ENCODE measurements at regions not wholly inside any gene's neighbourhood (a gene's known extent, or its start where the extent isn't known, plus 50 kb on each side); places are given as distances from the start of the nearest gene placed in this dataset.
"Not testable (repeated sequence)": the region's sequence is repeated elsewhere in the genome, so short reads cannot be mapped to it uniquely, and the experiment has no call there.

- no peak for TF ChIP-seq POU2F2 (IDR thresholded peaks at IDR 0.05; ENCODE audit: low read depth, low read length)
- no peak for TF ChIP-seq PAX5 (IDR thresholded peaks at IDR 0.05; ENCODE audit: insufficient read depth, low read length, severe bottlenecking)
- TF ChIP-seq POLR2A (IDR thresholded peaks at IDR 0.05; ENCODE audit: low read depth, low read length) = no peak
- TF ChIP-seq POLR2AphosphoS5 (IDR thresholded peaks at IDR 0.05; ENCODE audit: low read depth, low read length) = no peak
- no peak for TF ChIP-seq TAF1 (IDR thresholded peaks at IDR 0.05; ENCODE audit: low read depth, low read length)
- TF ChIP-seq SPI1 (IDR thresholded peaks at IDR 0.05; ENCODE audit: low read depth, low read length) = no peak
- DNase-seq (ENCODE audit: insufficient read length, low spot score) = no peak
- FAIRE-seq = no peak
Observed at GRCh38 chr11:86172894-86173293, 71.7 kb upstream of the EED start.

- DNase-seq (ENCODE audit: insufficient read length, low spot score) (no peak), FAIRE-seq (no peak)
- no peak for TF ChIP-seq PAX5 (IDR thresholded peaks at IDR 0.05; ENCODE audit: insufficient read depth, low read length, severe bottlenecking)
- TF ChIP-seq POU2F2 (IDR thresholded peaks at IDR 0.05; ENCODE audit: low read depth, low read length) = no peak
Observed at GRCh38 chr11:86171627-86172026, 72.9 kb upstream of the EED start.

GRCh38 chr11:86167499-86168164 is 76.9 kb upstream of the EED start:
- FAIRE-seq = no peak
- TF ChIP-seq SPI1 (IDR thresholded peaks at IDR 0.05; ENCODE audit: low read depth, low read length) = no peak
- TF ChIP-seq TAF1 (IDR thresholded peaks at IDR 0.05; ENCODE audit: low read depth, low read length) = no peak
- TF ChIP-seq PAX5 (IDR thresholded peaks at IDR 0.05; ENCODE audit: insufficient read depth, low read length, severe bottlenecking) = no peak
- no peak for TF ChIP-seq POLR2AphosphoS5 (IDR thresholded peaks at IDR 0.05; ENCODE audit: low read depth, low read length)
- no peak for TF ChIP-seq POU2F2 (IDR thresholded peaks at IDR 0.05; ENCODE audit: low read depth, low read length)
- TF ChIP-seq POLR2A (IDR thresholded peaks at IDR 0.05; ENCODE audit: low read depth, low read length) = no peak
- DNase-seq (ENCODE audit: insufficient read length, low spot score) = no peak

- DNase-seq (ENCODE audit: insufficient read length, low spot score); FAIRE-seq: not testable (repeated sequence)
Observed at GRCh38 chr11:86166287-86166686, 78.3 kb upstream of the EED start.

- FAIRE-seq = no peak
- no peak for TF ChIP-seq PAX5 (IDR thresholded peaks at IDR 0.05; ENCODE audit: insufficient read depth, low read length, severe bottlenecking)
- no peak for TF ChIP-seq POU2F2 (IDR thresholded peaks at IDR 0.05; ENCODE audit: low read depth, low read length)
- TF ChIP-seq TAF1 (IDR thresholded peaks at IDR 0.05; ENCODE audit: low read depth, low read length) = no peak
- no peak for TF ChIP-seq POLR2A (IDR thresholded peaks at IDR 0.05; ENCODE audit: low read depth, low read length)
- TF ChIP-seq SPI1 (IDR thresholded peaks at IDR 0.05; ENCODE audit: low read depth, low read length) = no peak
- no peak for TF ChIP-seq POLR2AphosphoS5 (IDR thresholded peaks at IDR 0.05; ENCODE audit: low read depth, low read length)
- DNase-seq (ENCODE audit: insufficient read length, low spot score) = no peak
Observed at GRCh38 chr11:86164106-86164505, 80.4 kb upstream of the EED start.

GRCh38 chr11:86163221-86163876 is 81.2 kb upstream of the EED start:
- FAIRE-seq; DNase-seq (ENCODE audit: insufficient read length, low spot score): not testable (repeated sequence)

- TF ChIP-seq SPI1 (IDR thresholded peaks at IDR 0.05; ENCODE audit: low read depth, low read length) (peak; percentile 58), POLR2AphosphoS5 (IDR thresholded peaks at IDR 0.05; ENCODE audit: low read depth, low read length) (no peak)
- FAIRE-seq (no peak), DNase-seq (ENCODE audit: insufficient read length, low spot score) (no peak)
Observed at GRCh38 chr11:86162239-86162638, 82.3 kb upstream of the EED start.

- no peak for FAIRE-seq
Observed at GRCh38 chr11:86161837-86162236, 82.7 kb upstream of the EED start.

GRCh38 chr11:86161336-86161735 is 83.2 kb upstream of the EED start:
- no peak for FAIRE-seq
- DNase-seq (ENCODE audit: insufficient read length, low spot score) = no peak
- TF ChIP-seq POLR2A (IDR thresholded peaks at IDR 0.05; ENCODE audit: low read depth, low read length) = no peak
- no peak for TF ChIP-seq PAX5 (IDR thresholded peaks at IDR 0.05; ENCODE audit: insufficient read depth, low read length, severe bottlenecking)
- no peak for TF ChIP-seq POLR2AphosphoS5 (IDR thresholded peaks at IDR 0.05; ENCODE audit: low read depth, low read length)
- no peak for TF ChIP-seq TAF1 (IDR thresholded peaks at IDR 0.05; ENCODE audit: low read depth, low read length)
- TF ChIP-seq POU2F2 (IDR thresholded peaks at IDR 0.05; ENCODE audit: low read depth, low read length) = no peak
- no peak for TF ChIP-seq SPI1 (IDR thresholded peaks at IDR 0.05; ENCODE audit: low read depth, low read length)

More at GRCh38 chr11:86161837-86162236, 82.7 kb upstream of the EED start:
- DNase-seq (ENCODE audit: insufficient read length, low spot score) = no peak
- TF ChIP-seq POLR2AphosphoS5 (IDR thresholded peaks at IDR 0.05; ENCODE audit: low read depth, low read length) (no peak), TAF1 (IDR thresholded peaks at IDR 0.05; ENCODE audit: low read depth, low read length) (no peak), POLR2A (IDR thresholded peaks at IDR 0.05; ENCODE audit: low read depth, low read length) (no peak), SPI1 (IDR thresholded peaks at IDR 0.05; ENCODE audit: low read depth, low read length) (no peak), PAX5 (IDR thresholded peaks at IDR 0.05; ENCODE audit: insufficient read depth, low read length, severe bottlenecking) (no peak), POU2F2 (IDR thresholded peaks at IDR 0.05; ENCODE audit: low read depth, low read length) (no peak)

GRCh38 chr11:86160541-86161149 is 83.9 kb upstream of the EED start:
- FAIRE-seq (peak; percentile 50), DNase-seq (ENCODE audit: insufficient read length, low spot score) (no peak)
- no peak for TF ChIP-seq PAX5 (IDR thresholded peaks at IDR 0.05; ENCODE audit: insufficient read depth, low read length, severe bottlenecking)
- TF ChIP-seq TAF1 (IDR thresholded peaks at IDR 0.05; ENCODE audit: low read depth, low read length) = no peak
- TF ChIP-seq POLR2A (IDR thresholded peaks at IDR 0.05; ENCODE audit: low read depth, low read length) = no peak
- no peak for TF ChIP-seq POLR2AphosphoS5 (IDR thresholded peaks at IDR 0.05; ENCODE audit: low read depth, low read length)
- no peak for TF ChIP-seq POU2F2 (IDR thresholded peaks at IDR 0.05; ENCODE audit: low read depth, low read length)
- TF ChIP-seq SPI1 (IDR thresholded peaks at IDR 0.05; ENCODE audit: low read depth, low read length) = no peak

Measured in GM12891 (cell line).